WTC11 (cell line): ENCODE measurements at regions not wholly inside any gene's neighbourhood (a gene's known extent, or its start where the extent isn't known, plus 50 kb on each side); places are given as distances from the start of the nearest gene placed in this dataset.
"Not testable (repeated sequence)": the region's sequence is repeated elsewhere in the genome, so short reads cannot be mapped to it uniquely, and the experiment has no call there.

Source experiments
- ATAC-seq: fragments of 200-7000 bp; cut with Tn5 transposase; 2 replicates; pipeline ENCODE4 v1.10.0; 2021; ENCODE audit warnings: mild to moderate bottlenecking, moderate library complexity
- CTCF ChIA-PET: fragments of 300-600 bp; sonication (Branson Sonifier 250); formaldehyde crosslinking; loops from one replicate; lab custom pipeline; 2021; ENCODE audit warnings: antibody characterized with exemption; lab: Charles Lee
- POLR2A ChIA-PET: fragments of 350-600 bp; sonication (Branson Sonifier 250); formaldehyde crosslinking; loops from one replicate; lab custom pipeline; 2021; ENCODE audit warnings: antibody characterized with exemption; lab: Charles Lee
- DNase-seq: peaks from one replicate; pipeline ENCODE4 v3.0.0; 2021; ENCODE audit warnings: low spot score
- H3K27ac Mint-ChIP-seq: 2 replicates; pipeline ENCODE4 v1.8.0; 2021; ENCODE audit warnings: mixed read lengths
- H3K27me3 Mint-ChIP-seq: 2 replicates; pipeline ENCODE4 v1.8.0; 2021; ENCODE audit warnings: low read depth, mild to moderate bottlenecking, moderate library complexity, mixed read lengths
- H3K36me3 Mint-ChIP-seq: 2 replicates; pipeline ENCODE4 v1.8.0; 2021; ENCODE audit warnings: mixed read lengths
- H3K4me1 Mint-ChIP-seq: 2 replicates; pipeline ENCODE4 v1.8.0; 2022; ENCODE audit warnings: mixed read lengths
- H3K4me3 Mint-ChIP-seq: 2 replicates; pipeline ENCODE4 v1.8.0; 2021; ENCODE audit warnings: mild to moderate bottlenecking, moderate library complexity, mixed read lengths
- H3K9me3 Mint-ChIP-seq: 2 replicates; pipeline ENCODE4 v1.8.0; 2021; ENCODE audit warnings: mixed read lengths

DNA sequence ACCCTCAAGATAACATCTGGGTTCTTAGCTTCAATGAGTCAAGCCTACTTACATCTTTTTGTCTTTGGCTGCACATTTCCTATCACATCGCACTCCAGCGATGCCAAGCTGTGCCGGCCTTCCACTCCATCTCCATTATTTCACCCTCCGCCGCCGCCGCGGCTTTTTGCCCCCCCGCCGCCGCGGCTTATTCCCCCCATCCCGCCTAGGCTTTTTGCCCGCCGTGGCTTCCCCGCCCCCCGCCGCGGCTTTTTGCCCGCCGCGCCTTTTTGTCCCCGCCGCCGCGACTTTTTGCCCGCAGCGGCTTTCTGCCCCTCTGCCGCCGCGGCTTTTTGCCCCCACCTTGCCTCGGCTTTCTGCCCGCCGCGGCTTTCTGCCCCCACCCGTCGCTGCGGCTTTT lies 50.8 kb downstream of the PPIAL4E start:
- not testable (repeated sequence) for H3K4me1 Mint-ChIP-seq, H3K27me3 Mint-ChIP-seq

More for the DNA sequence above, 50.8 kb downstream of the PPIAL4E start:
- H3K27ac Mint-ChIP-seq, CTCF ChIA-PET, H3K36me3 Mint-ChIP-seq, H3K9me3 Mint-ChIP-seq, H3K4me3 Mint-ChIP-seq, ATAC-seq, POLR2A ChIA-PET: not testable (repeated sequence)
- DNase-seq: peak; percentile 1
